ENCODE measurements at regions not wholly inside any gene's neighbourhood (a gene's known extent, or its start where the extent isn't known, plus 50 kb on each side); places are given as distances from the start of the nearest gene placed in this dataset.

- no peak for TF ChIP-seq CTCF (IDR thresholded peaks at IDR 0.05; ENCODE audit: poor library complexity, severe bottlenecking)
- no peak for TF ChIP-seq EZH2 (IDR thresholded peaks at IDR 0.05; ENCODE audit: borderline replicate concordance, insufficient read depth, low read length, poor library complexity, severe bottlenecking)
- no peak for TF ChIP-seq RAD21 (conservative IDR thresholded peaks at IDR 0.05)
- TF ChIP-seq EP300 (conservative IDR thresholded peaks at IDR 0.05; ENCODE audit: poor library complexity, severe bottlenecking): no peak
- TF ChIP-seq POLR2AphosphoS5 (IDR thresholded peaks at IDR 0.05): no peak
- TF ChIP-seq MXI1 (conservative IDR thresholded peaks at IDR 0.05; ENCODE audit: poor library complexity, severe bottlenecking): no peak
- no peak for TF ChIP-seq TAF1 (IDR thresholded peaks at IDR 0.05; ENCODE audit: low read depth)
Observed at GRCh38 chr14:97543221-97543620, 746.0 kb downstream of the VRK1 start.

Data from neural cell (in vitro differentiated cells).